Stimulated activated naive CD4-positive, alpha-beta T cell (primary cell): ENCODE measurements at regions not wholly inside any gene's neighbourhood (a gene's known extent, or its start where the extent isn't known, plus 50 kb on each side); places are given as distances from the start of the nearest gene placed in this dataset.
"Not testable (repeated sequence)": the region's sequence is repeated elsewhere in the genome, so short reads cannot be mapped to it uniquely, and the experiment has no call there.

Source experiments
- DNase-seq, 6 experiments: peaks; one replicate each; lab custom pipeline; 2025; lab: John Stamatoyannopoulos, UW

GRCh38 chr6:22749696-22750095 lies 180.3 kb downstream of the HDGFL1 start:
- DNase-seq: no peak

DNA sequence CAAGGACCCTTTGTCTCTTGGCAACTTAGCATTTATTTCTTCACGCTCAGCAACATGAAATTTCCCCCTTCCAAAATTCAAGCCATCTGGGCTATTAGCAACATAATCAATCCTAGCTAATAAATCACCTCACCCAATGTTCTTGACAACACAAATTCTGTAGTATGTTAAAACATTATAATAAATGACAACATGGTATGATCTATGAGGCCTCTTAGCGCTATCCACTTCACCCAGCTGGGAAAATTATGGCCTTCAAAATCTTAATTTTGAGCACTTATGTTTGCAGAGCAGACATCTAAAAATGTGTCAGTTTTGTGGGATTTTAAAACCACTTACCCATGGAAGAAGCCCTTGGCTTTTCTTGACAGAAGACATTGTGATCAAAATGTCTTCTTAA lies 181.9 kb downstream of the HDGFL1 start:
- no peak for DNase-seq

GRCh38 chr6:22752522-22752921 lies 183.2 kb downstream of the HDGFL1 start:
- DNase-seq: no peak

DNA sequence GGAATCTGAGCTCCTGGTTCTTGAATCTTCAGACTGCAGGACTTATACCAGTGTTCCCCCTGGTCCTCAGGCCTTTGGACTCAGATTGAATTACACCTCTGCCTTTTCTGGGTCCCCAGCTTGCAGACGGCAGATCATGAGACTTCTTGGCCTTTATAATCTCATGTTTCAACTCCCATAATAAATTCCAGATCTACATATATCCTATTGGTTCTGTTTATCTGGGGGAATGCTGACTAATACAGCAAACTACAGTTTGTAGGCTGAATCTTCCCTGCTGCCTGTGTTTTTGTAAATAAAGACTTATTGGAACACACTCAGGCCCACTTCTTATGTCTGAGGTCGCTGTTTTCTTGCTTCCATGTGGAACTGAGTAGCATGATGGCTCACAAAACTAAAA lies 184.7 kb downstream of the HDGFL1 start:
- no peak for DNase-seq

DNA sequence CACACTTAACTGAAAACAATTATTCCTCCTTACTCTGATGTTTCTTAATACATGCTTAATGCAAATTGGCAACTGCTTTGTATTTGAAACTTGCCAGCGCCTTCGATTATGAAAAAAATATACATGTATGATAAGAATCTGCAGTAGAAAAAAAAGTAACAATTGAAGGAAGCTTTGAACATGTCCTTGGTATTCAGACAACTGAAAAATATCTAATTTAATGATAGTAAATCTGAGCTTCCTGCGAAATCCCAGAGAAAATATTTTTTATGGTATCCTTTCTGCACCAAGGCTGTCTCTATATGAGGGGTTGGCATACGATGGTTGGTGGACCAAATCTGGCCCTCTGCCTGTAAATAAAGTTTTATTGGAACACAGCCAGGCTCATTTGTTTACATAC lies 186.2 kb downstream of the HDGFL1 start:
- DNase-seq: no peak

DNA sequence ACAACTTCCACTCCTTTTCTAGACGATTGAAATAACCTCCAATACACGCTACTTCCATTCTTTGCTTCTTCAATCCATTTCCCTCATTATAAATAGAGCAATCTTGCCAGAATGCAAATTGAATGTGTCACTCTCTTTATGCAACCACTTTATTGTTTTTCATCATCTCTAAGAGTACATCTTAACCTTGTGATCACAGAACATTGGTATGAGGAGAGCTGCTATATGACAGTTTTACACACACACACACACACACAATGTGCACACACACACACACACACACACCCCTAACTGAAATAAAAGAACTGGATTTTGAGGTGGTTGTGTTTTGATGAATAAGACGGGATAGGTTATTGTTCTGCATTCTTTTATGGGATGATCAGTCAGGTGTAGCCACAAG lies 187.0 kb downstream of the HDGFL1 start:
- no peak for DNase-seq

DNA sequence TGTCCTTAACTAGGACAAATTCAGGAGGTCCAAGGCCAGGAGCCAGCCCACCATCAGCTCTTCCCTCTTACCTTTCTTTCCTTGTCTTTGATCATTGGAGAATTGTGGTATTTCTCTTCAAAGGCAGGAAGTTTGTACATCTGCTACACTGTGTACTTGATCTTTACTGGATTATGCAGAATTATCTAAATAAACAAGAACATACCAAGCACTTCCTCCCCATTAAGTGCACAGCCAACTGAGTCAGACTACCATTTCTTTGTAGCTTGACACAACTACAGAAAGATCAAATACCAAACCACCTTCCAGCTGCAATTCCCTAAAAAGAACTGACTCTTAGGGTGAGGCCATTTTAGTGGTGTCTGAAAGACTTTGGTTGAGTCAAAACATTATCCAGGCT lies 195.1 kb downstream of the HDGFL1 start:
- no peak for DNase-seq

- no peak for DNase-seq
Observed at GRCh38 chr6:22765015-22765414, 195.6 kb downstream of the HDGFL1 start.

- DNase-seq: no peak
Observed at GRCh38 chr6:22766979-22767378, 197.6 kb downstream of the HDGFL1 start.

- DNase-seq: no peak
Observed at GRCh38 chr6:22770054-22770453, 200.7 kb downstream of the HDGFL1 start.

GRCh38 chr6:22774129-22774528 lies 204.8 kb downstream of the HDGFL1 start:
- DNase-seq: no peak

GRCh38 chr6:22778438-22778837 lies 209.1 kb downstream of the HDGFL1 start:
- DNase-seq: not testable (repeated sequence)

DNA sequence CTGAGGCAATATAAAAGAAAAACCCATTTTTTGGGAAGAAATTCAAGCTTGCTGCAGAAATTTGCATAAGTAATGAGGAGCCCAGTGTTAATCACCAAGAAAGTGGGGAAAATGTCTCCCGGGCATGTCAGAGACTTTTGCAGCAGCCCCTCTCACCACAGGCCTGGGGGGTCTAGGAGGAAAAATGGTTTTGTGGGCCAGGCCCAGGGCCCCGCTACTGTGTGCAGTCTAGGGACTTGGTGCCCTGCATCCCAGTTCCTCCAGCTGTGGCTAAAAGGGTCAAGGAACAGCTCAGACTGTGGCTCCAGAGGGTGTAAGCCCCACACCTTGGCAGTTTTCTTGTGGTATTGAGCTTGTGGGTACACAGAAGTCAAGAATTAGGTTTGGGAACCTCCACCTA lies 209.7 kb downstream of the HDGFL1 start:
- DNase-seq: no peak

DNA sequence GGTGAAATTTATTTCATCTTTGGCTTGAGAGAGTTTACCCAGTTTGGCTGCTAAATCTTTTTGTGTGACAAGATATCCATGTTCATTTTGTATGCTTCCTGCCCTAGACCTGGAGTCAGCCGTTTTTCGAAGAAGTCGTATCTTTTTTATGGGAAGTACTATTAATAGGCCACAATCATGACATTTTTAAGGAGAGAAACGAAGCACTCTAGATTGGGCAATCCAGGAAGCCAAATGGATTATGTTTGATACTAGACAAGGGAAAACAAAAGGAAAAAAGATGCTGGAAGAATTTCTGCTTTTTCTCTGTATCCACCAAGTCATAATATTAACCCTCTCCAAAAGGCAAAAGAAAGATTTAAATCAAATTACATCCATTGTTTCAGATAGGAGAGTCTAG lies 214.6 kb downstream of the HDGFL1 start:
- DNase-seq: no peak

GRCh38 chr6:22784601-22785410 lies 215.4 kb downstream of the HDGFL1 start:
- DNase-seq: no peak

GRCh38 chr6:22788038-22788437 lies 218.7 kb downstream of the HDGFL1 start:
- DNase-seq: no peak

DNA sequence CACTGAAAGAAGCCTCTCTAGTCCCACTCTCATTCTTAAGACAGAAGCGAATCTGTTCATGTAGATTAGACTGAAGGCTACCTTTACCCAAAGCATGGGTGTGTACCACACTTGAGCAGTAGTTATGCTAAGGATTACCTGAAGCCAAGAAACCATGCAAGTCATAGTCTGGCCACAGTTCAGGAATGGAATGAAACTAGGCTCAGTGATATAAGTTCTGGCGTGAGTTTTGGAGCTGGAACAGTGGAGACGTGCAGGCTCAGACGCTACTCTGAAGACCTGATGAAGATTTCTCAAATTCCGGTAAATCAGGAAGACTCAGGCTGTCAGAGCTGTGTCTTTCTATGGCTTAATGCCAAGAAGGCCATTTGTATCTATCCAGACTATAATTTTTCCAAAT lies 219.9 kb downstream of the HDGFL1 start:
- DNase-seq: no peak

- DNase-seq: no peak
Observed at GRCh38 chr6:22794844-22795243, 225.5 kb downstream of the HDGFL1 start.

DNA sequence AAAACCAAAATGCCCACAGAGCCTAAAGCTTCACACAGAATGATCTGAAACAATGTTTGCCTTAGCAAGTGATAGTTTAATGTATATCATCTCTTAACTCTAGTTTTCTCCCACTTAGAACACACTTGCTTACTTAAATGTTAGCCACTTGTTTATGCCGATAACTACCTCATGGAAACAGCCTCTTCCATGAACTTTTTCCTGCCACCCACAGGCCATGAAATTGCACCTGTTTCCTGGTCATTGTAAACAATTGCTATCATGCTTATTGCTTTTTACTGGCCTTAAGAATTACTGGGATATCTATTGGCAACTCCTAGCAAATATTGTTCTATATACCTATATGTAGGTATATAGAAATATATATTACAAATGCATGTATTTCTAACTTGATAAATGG lies 231.1 kb downstream of the HDGFL1 start:
- DNase-seq: no peak

DNA sequence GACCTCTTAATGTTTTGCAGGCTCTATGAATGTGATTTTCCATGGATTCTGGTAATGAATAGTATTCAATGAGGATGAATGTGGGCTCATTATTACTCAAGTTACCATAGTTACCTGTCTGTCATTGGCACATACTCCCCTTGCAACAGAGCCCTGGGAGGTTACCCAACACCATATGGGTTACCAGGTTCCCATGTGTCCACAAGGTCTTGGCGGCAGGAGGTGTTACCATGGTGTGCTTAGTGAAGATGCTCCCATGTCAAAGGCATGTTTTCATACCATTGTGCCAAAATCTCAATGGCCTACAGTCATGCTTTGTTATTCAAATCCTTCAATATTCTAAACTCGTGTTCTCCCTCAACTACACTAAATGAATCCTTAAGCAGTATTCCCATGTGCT lies 232.5 kb downstream of the HDGFL1 start:
- DNase-seq: no peak

GRCh38 chr6:22804620-22805261 lies 235.4 kb downstream of the HDGFL1 start:
- no peak for DNase-seq

GRCh38 chr6:22807261-22807660 lies 237.9 kb downstream of the HDGFL1 start:
- DNase-seq: no peak

GRCh38 chr6:22807818-22808217 lies 238.5 kb downstream of the HDGFL1 start:
- no peak for DNase-seq

DNA sequence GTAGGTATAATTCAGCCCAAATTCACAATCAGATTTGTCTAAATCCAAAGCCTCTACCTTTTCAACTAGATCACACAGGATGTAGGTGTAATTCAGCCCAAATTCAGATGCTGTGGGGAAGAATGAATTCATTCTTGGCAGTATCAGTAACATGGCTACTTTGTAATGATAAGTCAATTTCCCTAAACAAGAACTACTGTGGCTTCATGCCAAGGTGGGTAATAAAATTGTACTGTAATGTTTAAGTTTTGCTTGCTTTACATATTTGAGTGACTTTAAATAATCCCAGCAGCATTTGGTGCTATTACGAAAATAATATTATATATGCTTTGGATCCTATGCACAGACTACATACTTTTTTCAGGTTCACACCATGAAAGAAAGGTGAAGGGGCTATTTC lies 239.1 kb downstream of the HDGFL1 start:
- no peak for DNase-seq
